ENCODE measurements at regions not wholly inside any gene's neighbourhood (a gene's known extent, or its start where the extent isn't known, plus 50 kb on each side); places are given as distances from the start of the nearest gene placed in this dataset.

GRCh38 chr1:30810416-30811080, 53.0 kb upstream of the LAPTM5 start:
- no peak overlapping the region for H2AFZ ChIP-seq (ENCODE audit: low read length)
- no peaks in the 10 kb centered on the region for H3K79me2 ChIP-seq (ENCODE audit: control insufficient read depth, insufficient read depth, low read length)
- peak overlapping the region; percentile 64 for H3K27ac ChIP-seq (ENCODE audit: insufficient read depth, low read length)
- no peak overlapping the region for H3K9ac ChIP-seq (ENCODE audit: insufficient read depth, low read length)
- no peak overlapping the region for H3K4me3 ChIP-seq (replicated peaks in 1 of 4; ENCODE audit: control extremely low read depth in 1 of 4, insufficient read depth in 1 of 4, low read depth in 3 of 4, low read length in 4 of 4)
- H3K4me2 ChIP-seq (ENCODE audit: extremely low read depth, insufficient read depth, low read length), result no peak overlapping the region
- peaks cover 28% of the 10 kb centered on the region for H3K4me1 ChIP-seq (ENCODE audit: control insufficient read depth, extremely low read depth, insufficient read depth, low read length)
- no peaks in the 10 kb centered on the region for H3K27me3 ChIP-seq (ENCODE audit: control insufficient read depth, insufficient read depth, low read length)
- TF ChIP-seq CTCF (conservative IDR thresholded peaks at IDR 0.05 in 1 of 2, IDR thresholded peaks at IDR 0.05 in 1 of 2; ENCODE audit: low read depth in 1 of 2, low read length in 2 of 2), result no peak
- no peak for TF ChIP-seq EZH2 (IDR thresholded peaks at IDR 0.05; ENCODE audit: low read length, missing control alignments)
- no peaks in the 10 kb centered on the region for H3K9me3 ChIP-seq (ENCODE audit: control insufficient read depth, insufficient read depth, low read depth, low read length)
- no peaks in the 10 kb centered on the region for H4K20me1 ChIP-seq (ENCODE audit: control insufficient read depth, extremely low read depth, insufficient read depth, low read length)
- no peaks in the 10 kb centered on the region for H3K36me3 ChIP-seq (ENCODE audit: control insufficient read depth, insufficient read depth, low read length)
- no peak for DNase-seq (ENCODE audit: low read depth in 2 of 2)

GRCh38 chr1:30809514-30810263, 52.1 kb upstream of the LAPTM5 start:
- H3K4me3 ChIP-seq (replicated peaks in 1 of 4; ENCODE audit: control extremely low read depth in 1 of 4, insufficient read depth in 1 of 4, low read depth in 3 of 4, low read length in 4 of 4), result no peak overlapping the region

More at GRCh38 chr1:30809514-30810263, 52.1 kb upstream of the LAPTM5 start:
- TF ChIP-seq EZH2 (IDR thresholded peaks at IDR 0.05; ENCODE audit: low read length, missing control alignments), result no peak
- no peak for TF ChIP-seq CTCF (conservative IDR thresholded peaks at IDR 0.05 in 1 of 2, IDR thresholded peaks at IDR 0.05 in 1 of 2; ENCODE audit: low read depth in 1 of 2, low read length in 2 of 2)
- H3K27ac ChIP-seq (ENCODE audit: insufficient read depth, low read length), result peak overlapping the region; percentile 70
- H3K9me3 ChIP-seq (ENCODE audit: control insufficient read depth, insufficient read depth, low read depth, low read length), result no peaks in the 10 kb centered on the region
- peak; percentile 87 to 97 for DNase-seq (ENCODE audit: low read depth in 2 of 2)
- peak overlapping the region; percentile 21 for H3K4me2 ChIP-seq (ENCODE audit: extremely low read depth, insufficient read depth, low read length)
- no peak overlapping the region for H2AFZ ChIP-seq (ENCODE audit: low read length)
- no peak overlapping the region for H3K9ac ChIP-seq (ENCODE audit: insufficient read depth, low read length)
- peaks cover 30% of the 10 kb centered on the region for H3K4me1 ChIP-seq (ENCODE audit: control insufficient read depth, extremely low read depth, insufficient read depth, low read length)
- no peaks in the 10 kb centered on the region for H4K20me1 ChIP-seq (ENCODE audit: control insufficient read depth, extremely low read depth, insufficient read depth, low read length)
- no peaks in the 10 kb centered on the region for H3K27me3 ChIP-seq (ENCODE audit: control insufficient read depth, insufficient read depth, low read length)
- H3K79me2 ChIP-seq (ENCODE audit: control insufficient read depth, insufficient read depth, low read length), result no peaks in the 10 kb centered on the region
- no peaks in the 10 kb centered on the region for H3K36me3 ChIP-seq (ENCODE audit: control insufficient read depth, insufficient read depth, low read length)
